Esophagus squamous epithelium (tissue), 4 donors: ENCODE measurements at regions not wholly inside any gene's neighbourhood (a gene's known extent, or its start where the extent isn't known, plus 50 kb on each side); places are given as distances from the start of the nearest gene placed in this dataset.

Experiments used
- POLR2A ChIP-seq, 4 donors: fragments of 450-650 bp; IDR thresholded peaks; one replicate each; pipeline ENCODE4 v1.6.1; 2017; ENCODE audit warnings: antibody characterized with exemption in 4 of 4, mild to moderate bottlenecking in 4 of 4, moderate library complexity in 3 of 4
- TF ChIP-seq, protein P1 (sequence below), 6 experiments: fragments of 450-650 bp in 4 of 6; fragments of 200-600 bp in 2 of 6; sonication (generic) in 2 of 6; IDR thresholded peaks; one replicate each; pipeline ENCODE4 v1.5.1; 2016 to 2019; ENCODE audit warnings: antibody characterized with exemption in 6 of 6, mild to moderate bottlenecking in 4 of 6, moderate library complexity in 4 of 6

DNA sequence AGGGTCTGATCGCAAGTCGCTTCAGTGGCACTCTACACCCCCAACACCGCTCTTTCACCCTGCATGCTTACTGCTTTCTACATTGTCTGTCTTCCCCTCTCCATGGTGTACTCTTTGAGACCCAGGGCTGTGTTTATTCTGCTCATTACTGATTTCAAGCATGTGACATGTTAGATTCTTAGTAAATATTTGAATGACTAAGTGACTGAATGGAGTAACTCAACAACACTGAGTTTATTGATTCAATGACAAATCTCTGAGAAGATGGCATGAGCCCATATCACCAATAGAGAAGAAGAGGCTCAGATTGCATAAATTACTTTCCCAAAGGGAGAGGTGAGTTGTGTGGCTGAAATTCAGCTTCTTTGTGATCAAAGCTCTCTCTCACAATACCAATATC lies 89.7 kb upstream of the OSMR start:
- TF ChIP-seq, protein P1, sequence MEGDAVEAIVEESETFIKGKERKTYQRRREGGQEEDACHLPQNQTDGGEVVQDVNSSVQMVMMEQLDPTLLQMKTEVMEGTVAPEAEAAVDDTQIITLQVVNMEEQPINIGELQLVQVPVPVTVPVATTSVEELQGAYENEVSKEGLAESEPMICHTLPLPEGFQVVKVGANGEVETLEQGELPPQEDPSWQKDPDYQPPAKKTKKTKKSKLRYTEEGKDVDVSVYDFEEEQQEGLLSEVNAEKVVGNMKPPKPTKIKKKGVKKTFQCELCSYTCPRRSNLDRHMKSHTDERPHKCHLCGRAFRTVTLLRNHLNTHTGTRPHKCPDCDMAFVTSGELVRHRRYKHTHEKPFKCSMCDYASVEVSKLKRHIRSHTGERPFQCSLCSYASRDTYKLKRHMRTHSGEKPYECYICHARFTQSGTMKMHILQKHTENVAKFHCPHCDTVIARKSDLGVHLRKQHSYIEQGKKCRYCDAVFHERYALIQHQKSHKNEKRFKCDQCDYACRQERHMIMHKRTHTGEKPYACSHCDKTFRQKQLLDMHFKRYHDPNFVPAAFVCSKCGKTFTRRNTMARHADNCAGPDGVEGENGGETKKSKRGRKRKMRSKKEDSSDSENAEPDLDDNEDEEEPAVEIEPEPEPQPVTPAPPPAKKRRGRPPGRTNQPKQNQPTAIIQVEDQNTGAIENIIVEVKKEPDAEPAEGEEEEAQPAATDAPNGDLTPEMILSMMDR (IDR thresholded peaks at IDR 0.05), result no peak
- TF ChIP-seq POLR2A (IDR thresholded peaks at IDR 0.05), result no peak
